ENCODE measurements at regions not wholly inside any gene's neighbourhood (a gene's known extent, or its start where the extent isn't known, plus 50 kb on each side); places are given as distances from the start of the nearest gene placed in this dataset.

DNA sequence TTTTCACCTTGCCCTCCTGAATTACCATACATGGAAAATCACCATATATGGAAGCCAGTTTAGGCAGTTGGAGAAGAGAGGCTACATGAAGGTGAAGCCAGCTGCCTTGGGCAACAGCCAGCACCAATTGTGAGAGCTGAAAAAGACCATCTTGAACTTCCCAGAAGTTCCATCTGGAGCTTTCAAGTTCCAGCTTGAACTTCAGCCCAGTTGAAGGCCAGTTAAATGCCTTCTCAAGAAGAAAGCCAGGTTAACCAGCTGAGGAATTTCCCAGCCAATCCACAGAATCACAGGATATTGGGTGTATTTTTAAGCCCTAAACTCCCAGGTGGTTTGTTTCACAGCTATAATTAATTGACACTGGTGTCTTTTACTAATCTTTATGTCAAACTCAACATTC is 713.6 kb upstream of the MIR17HG start:
- TF ChIP-seq TEAD4 (CRISPR knock-in tag; IDR thresholded peaks at IDR 0.05) (no peak), ZBTB21 (CRISPR knock-in tag; IDR thresholded peaks at IDR 0.05; ENCODE audit: borderline replicate concordance) (no peak), TP53 (CRISPR knock-in tag; IDR thresholded peaks at IDR 0.05) (no peak), MYBL2 (CRISPR knock-in tag; IDR thresholded peaks at IDR 0.05) (no peak), NFE2L1 (CRISPR knock-in tag; IDR thresholded peaks at IDR 0.05) (no peak), GABPB1 (CRISPR knock-in tag; IDR thresholded peaks at IDR 0.05) (no peak), HMGA2 (CRISPR knock-in tag; IDR thresholded peaks at IDR 0.05) (no peak), KAT7 (CRISPR knock-in tag; IDR thresholded peaks at IDR 0.05; ENCODE audit: borderline replicate concordance) (no peak)
- TF ChIP-seq, protein P1, sequence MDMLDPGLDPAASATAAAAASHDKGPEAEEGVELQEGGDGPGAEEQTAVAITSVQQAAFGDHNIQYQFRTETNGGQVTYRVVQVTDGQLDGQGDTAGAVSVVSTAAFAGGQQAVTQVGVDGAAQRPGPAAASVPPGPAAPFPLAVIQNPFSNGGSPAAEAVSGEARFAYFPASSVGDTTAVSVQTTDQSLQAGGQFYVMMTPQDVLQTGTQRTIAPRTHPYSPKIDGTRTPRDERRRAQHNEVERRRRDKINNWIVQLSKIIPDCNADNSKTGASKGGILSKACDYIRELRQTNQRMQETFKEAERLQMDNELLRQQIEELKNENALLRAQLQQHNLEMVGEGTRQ (CRISPR knock-in tag; IDR thresholded peaks at IDR 0.05), result no peak
- TF ChIP-seq, protein P2, sequence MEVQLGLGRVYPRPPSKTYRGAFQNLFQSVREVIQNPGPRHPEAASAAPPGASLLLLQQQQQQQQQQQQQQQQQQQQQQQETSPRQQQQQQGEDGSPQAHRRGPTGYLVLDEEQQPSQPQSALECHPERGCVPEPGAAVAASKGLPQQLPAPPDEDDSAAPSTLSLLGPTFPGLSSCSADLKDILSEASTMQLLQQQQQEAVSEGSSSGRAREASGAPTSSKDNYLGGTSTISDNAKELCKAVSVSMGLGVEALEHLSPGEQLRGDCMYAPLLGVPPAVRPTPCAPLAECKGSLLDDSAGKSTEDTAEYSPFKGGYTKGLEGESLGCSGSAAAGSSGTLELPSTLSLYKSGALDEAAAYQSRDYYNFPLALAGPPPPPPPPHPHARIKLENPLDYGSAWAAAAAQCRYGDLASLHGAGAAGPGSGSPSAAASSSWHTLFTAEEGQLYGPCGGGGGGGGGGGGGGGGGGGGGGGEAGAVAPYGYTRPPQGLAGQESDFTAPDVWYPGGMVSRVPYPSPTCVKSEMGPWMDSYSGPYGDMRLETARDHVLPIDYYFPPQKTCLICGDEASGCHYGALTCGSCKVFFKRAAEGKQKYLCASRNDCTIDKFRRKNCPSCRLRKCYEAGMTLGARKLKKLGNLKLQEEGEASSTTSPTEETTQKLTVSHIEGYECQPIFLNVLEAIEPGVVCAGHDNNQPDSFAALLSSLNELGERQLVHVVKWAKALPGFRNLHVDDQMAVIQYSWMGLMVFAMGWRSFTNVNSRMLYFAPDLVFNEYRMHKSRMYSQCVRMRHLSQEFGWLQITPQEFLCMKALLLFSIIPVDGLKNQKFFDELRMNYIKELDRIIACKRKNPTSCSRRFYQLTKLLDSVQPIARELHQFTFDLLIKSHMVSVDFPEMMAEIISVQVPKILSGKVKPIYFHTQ (CRISPR knock-in tag; IDR thresholded peaks at IDR 0.05), result no peak
- TF ChIP-seq, protein P3, sequence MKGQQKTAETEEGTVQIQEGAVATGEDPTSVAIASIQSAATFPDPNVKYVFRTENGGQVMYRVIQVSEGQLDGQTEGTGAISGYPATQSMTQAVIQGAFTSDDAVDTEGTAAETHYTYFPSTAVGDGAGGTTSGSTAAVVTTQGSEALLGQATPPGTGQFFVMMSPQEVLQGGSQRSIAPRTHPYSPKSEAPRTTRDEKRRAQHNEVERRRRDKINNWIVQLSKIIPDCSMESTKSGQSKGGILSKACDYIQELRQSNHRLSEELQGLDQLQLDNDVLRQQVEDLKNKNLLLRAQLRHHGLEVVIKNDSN (CRISPR knock-in tag; IDR thresholded peaks at IDR 0.05), result no peak
- TF ChIP-seq, protein P4, sequence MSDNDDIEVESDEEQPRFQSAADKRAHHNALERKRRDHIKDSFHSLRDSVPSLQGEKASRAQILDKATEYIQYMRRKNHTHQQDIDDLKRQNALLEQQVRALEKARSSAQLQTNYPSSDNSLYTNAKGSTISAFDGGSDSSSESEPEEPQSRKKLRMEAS (CRISPR knock-in tag; IDR thresholded peaks at IDR 0.05), result no peak
- Mint-ChIP-seq H3K9me3 (peaks cover 12% of the 10 kb centered on the region), H3K4me1 (0 out of 2 replicates have a peak, but pooled peaks cover 10% of the 10 kb centered on the region), H3K4me3 (no peak overlapping the region), H3K27ac (no peak overlapping the region), H3K36me3 (no peaks in the 10 kb centered on the region), H3K27me3 (ENCODE audit: low read depth) (no peaks in the 10 kb centered on the region)
- ATAC-seq (no peak), DNase-seq (ENCODE audit: low spot score) (no peak)
- ChIA-PET CTCF (no interaction called here), POLR2A (interaction anchor here (0.5 kb wide), 1 partner anchor 378 kb away, joined by 3 read pairs; no protein-coding TSS in a partner anchor)

DNA sequence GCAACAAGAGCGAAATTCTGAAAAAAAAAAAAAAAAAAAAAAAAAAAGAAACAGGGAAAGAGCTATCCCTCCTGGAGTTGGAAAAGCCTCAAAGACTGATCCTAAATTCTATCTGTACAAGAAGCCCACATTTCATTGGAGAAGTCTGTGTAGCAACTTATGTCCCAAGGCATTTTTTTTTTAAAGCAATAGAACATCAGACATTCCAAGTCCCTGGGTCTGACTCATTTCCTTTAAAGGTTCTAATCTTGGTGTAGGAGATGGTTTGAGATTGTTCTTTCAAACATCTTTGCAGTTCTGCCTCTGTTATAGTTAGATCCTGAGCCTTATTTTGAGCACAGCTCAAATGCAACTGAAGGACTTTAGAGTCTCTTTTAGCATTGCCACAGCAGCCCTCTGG is 706.5 kb upstream of the MIR17HG start:
- ATAC-seq, result no peak
- no peak overlapping the region for H3K4me3 Mint-ChIP-seq
- no peak for DNase-seq (ENCODE audit: low spot score)
- ChIA-PET CTCF (no interaction called here), POLR2A (no interaction called here)
- peaks cover 20% of the 10 kb centered on the region for H3K36me3 Mint-ChIP-seq
- peaks cover 34% of the 10 kb centered on the region for H3K9me3 Mint-ChIP-seq
- TF ChIP-seq, protein P5, sequence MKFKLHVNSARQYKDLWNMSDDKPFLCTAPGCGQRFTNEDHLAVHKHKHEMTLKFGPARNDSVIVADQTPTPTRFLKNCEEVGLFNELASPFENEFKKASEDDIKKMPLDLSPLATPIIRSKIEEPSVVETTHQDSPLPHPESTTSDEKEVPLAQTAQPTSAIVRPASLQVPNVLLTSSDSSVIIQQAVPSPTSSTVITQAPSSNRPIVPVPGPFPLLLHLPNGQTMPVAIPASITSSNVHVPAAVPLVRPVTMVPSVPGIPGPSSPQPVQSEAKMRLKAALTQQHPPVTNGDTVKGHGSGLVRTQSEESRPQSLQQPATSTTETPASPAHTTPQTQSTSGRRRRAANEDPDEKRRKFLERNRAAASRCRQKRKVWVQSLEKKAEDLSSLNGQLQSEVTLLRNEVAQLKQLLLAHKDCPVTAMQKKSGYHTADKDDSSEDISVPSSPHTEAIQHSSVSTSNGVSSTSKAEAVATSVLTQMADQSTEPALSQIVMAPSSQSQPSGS (CRISPR knock-in tag; IDR thresholded peaks at IDR 0.05; ENCODE audit: borderline replicate concordance, low read depth), result no peak
- TF ChIP-seq, protein P6, sequence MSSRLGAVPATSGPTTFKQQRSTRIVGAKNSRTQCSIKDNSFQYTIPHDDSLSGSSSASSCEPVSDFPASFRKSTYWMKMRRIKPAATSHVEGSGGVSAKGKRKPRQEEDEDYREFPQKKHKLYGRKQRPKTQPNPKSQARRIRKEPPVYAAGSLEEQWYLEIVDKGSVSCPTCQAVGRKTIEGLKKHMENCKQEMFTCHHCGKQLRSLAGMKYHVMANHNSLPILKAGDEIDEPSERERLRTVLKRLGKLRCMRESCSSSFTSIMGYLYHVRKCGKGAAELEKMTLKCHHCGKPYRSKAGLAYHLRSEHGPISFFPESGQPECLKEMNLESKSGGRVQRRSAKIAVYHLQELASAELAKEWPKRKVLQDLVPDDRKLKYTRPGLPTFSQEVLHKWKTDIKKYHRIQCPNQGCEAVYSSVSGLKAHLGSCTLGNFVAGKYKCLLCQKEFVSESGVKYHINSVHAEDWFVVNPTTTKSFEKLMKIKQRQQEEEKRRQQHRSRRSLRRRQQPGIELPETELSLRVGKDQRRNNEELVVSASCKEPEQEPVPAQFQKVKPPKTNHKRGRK (CRISPR knock-in tag; IDR thresholded peaks at IDR 0.05; ENCODE audit: borderline replicate concordance), result no peak
- TF ChIP-seq, protein P7, sequence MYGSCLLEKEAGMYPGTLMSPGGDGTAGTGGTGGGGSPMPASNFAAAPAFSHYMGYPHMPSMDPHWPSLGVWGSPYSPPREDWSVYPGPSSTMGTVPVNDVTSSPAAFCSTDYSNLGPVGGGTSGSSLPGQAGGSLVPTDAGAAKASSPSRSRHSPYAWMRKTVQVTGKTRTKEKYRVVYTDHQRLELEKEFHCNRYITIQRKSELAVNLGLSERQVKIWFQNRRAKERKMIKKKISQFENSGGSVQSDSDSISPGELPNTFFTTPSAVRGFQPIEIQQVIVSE (CRISPR knock-in tag; IDR thresholded peaks at IDR 0.05; ENCODE audit: borderline replicate concordance), result no peak
- no peak for TF ChIP-seq CREB1 (CRISPR knock-in tag; IDR thresholded peaks at IDR 0.05)
- TF ChIP-seq GABPB1 (CRISPR knock-in tag; IDR thresholded peaks at IDR 0.05), result no peak
- TF ChIP-seq SOX15 (CRISPR knock-in tag; IDR thresholded peaks at IDR 0.05), result no peak
- TF ChIP-seq ZNF396 (CRISPR knock-in tag; IDR thresholded peaks at IDR 0.05; ENCODE audit: borderline replicate concordance), result no peak
- TF ChIP-seq, protein P8, sequence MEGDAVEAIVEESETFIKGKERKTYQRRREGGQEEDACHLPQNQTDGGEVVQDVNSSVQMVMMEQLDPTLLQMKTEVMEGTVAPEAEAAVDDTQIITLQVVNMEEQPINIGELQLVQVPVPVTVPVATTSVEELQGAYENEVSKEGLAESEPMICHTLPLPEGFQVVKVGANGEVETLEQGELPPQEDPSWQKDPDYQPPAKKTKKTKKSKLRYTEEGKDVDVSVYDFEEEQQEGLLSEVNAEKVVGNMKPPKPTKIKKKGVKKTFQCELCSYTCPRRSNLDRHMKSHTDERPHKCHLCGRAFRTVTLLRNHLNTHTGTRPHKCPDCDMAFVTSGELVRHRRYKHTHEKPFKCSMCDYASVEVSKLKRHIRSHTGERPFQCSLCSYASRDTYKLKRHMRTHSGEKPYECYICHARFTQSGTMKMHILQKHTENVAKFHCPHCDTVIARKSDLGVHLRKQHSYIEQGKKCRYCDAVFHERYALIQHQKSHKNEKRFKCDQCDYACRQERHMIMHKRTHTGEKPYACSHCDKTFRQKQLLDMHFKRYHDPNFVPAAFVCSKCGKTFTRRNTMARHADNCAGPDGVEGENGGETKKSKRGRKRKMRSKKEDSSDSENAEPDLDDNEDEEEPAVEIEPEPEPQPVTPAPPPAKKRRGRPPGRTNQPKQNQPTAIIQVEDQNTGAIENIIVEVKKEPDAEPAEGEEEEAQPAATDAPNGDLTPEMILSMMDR (IDR thresholded peaks at IDR 0.05), result no peak
- TF ChIP-seq, protein P9, sequence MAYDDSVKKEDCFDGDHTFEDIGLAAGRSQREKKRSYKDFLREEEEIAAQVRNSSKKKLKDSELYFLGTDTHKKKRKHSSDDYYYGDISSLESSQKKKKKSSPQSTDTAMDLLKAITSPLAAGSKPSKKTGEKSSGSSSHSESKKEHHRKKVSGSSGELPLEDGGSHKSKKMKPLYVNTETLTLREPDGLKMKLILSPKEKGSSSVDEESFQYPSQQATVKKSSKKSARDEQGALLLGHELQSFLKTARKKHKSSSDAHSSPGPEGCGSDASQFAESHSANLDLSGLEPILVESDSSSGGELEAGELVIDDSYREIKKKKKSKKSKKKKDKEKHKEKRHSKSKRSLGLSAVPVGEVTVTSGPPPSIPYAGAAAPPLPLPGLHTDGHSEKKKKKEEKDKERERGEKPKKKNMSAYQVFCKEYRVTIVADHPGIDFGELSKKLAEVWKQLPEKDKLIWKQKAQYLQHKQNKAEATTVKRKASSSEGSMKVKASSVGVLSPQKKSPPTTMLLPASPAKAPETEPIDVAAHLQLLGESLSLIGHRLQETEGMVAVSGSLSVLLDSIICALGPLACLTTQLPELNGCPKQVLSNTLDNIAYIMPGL (CRISPR knock-in tag; IDR thresholded peaks at IDR 0.05), result no peak
- TF ChIP-seq, protein P10, sequence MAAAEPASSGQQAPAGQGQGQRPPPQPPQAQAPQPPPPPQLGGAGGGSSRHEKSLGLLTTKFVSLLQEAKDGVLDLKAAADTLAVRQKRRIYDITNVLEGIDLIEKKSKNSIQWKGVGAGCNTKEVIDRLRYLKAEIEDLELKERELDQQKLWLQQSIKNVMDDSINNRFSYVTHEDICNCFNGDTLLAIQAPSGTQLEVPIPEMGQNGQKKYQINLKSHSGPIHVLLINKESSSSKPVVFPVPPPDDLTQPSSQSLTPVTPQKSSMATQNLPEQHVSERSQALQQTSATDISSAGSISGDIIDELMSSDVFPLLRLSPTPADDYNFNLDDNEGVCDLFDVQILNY (CRISPR knock-in tag; IDR thresholded peaks at IDR 0.05), result no peak
- H3K27me3 Mint-ChIP-seq (ENCODE audit: low read depth), result no peaks in the 10 kb centered on the region
- H3K27ac Mint-ChIP-seq, result no peak overlapping the region
- no peaks in the 10 kb centered on the region for H3K4me1 Mint-ChIP-seq
